HG02588 (cell line): ENCODE measurements at regions not wholly inside any gene's neighbourhood (a gene's known extent, or its start where the extent isn't known, plus 50 kb on each side); places are given as distances from the start of the nearest gene placed in this dataset.
"Not testable (repeated sequence)": the region's sequence is repeated elsewhere in the genome, so short reads cannot be mapped to it uniquely, and the experiment has no call there.

Experiments used
- ATAC-seq: cut with Tn5 transposase; IDR thresholded peaks from one replicate; pipeline ENCODE4 v1.9.1; 2021; ENCODE audit warnings: mild to moderate bottlenecking, moderate library complexity; ENCODE audit not compliant: unreplicated experiment

GRCh38 chr21:25170681-25171080 is 436.6 kb downstream of the MRPL39 start:
- ATAC-seq: no peak

GRCh38 chr21:25169370-25169769 is 437.9 kb downstream of the MRPL39 start:
- ATAC-seq: no peak

- not testable (repeated sequence) for ATAC-seq
Measured at GRCh38 chr21:25166904-25167303, 440.4 kb downstream of the MRPL39 start.

GRCh38 chr21:25161571-25161970 is 445.7 kb downstream of the MRPL39 start:
- ATAC-seq: no peak

GRCh38 chr21:25155020-25155419 is 452.3 kb downstream of the MRPL39 start:
- ATAC-seq: not testable (repeated sequence)

GRCh38 chr21:25149022-25149421 is 458.3 kb downstream of the MRPL39 start:
- no peak for ATAC-seq

- no peak for ATAC-seq
Measured at GRCh38 chr21:25139414-25139813, 467.9 kb downstream of the MRPL39 start.

- ATAC-seq: no peak
Measured at GRCh38 chr21:25133939-25134338, 473.3 kb downstream of the MRPL39 start.

- ATAC-seq: no peak
Measured at GRCh38 chr21:25127811-25128210, 479.5 kb downstream of the MRPL39 start.

GRCh38 chr21:25127007-25127406 is 480.3 kb downstream of the MRPL39 start:
- no peak for ATAC-seq

- ATAC-seq: no peak
Measured at GRCh38 chr21:25126564-25126963, 480.7 kb downstream of the MRPL39 start.

- ATAC-seq: no peak
Measured at GRCh38 chr21:25118648-25119047, 488.6 kb downstream of the MRPL39 start.

GRCh38 chr21:25115021-25115420 is 492.3 kb downstream of the MRPL39 start:
- peak; percentile 92 for ATAC-seq

- no peak for ATAC-seq
Measured at GRCh38 chr21:25107708-25108107, 499.6 kb downstream of the MRPL39 start.

GRCh38 chr21:25103500-25104207 is 503.6 kb downstream of the MRPL39 start:
- ATAC-seq: no peak

GRCh38 chr21:25097648-25098047 is 509.6 kb downstream of the MRPL39 start:
- ATAC-seq: no peak

GRCh38 chr21:25094695-25095094 is 512.6 kb downstream of the MRPL39 start:
- no peak for ATAC-seq

- no peak for ATAC-seq
Measured at GRCh38 chr21:25092441-25093011, 514.8 kb downstream of the MRPL39 start.

GRCh38 chr21:25081096-25081495 is 526.2 kb downstream of the MRPL39 start:
- ATAC-seq: no peak

GRCh38 chr21:25080661-25081060 is 526.6 kb downstream of the MRPL39 start:
- ATAC-seq: no peak

GRCh38 chr21:25080141-25080540 is 527.1 kb downstream of the MRPL39 start:
- ATAC-seq: no peak

GRCh38 chr21:25079053-25079452 is 528.2 kb downstream of the MRPL39 start:
- no peak for ATAC-seq

- ATAC-seq: peak; percentile 76
Measured at GRCh38 chr21:25062061-25062460, 545.2 kb downstream of the MRPL39 start.
